ENCODE measurements at regions not wholly inside any gene's neighbourhood (a gene's known extent, or its start where the extent isn't known, plus 50 kb on each side); places are given as distances from the start of the nearest gene placed in this dataset.
"Not testable (repeated sequence)": the region's sequence is repeated elsewhere in the genome, so short reads cannot be mapped to it uniquely, and the experiment has no call there.

- DNase-seq (ENCODE audit: low spot score): no peak
Measured at GRCh38 chr21:22189278-22189677, 1191.1 kb downstream of the NCAM2 start.

- no peak for DNase-seq (ENCODE audit: low spot score)
Measured at GRCh38 chr21:22191581-22191980, 1193.4 kb downstream of the NCAM2 start.

GRCh38 chr21:22192766-22193165 lies 1194.6 kb downstream of the NCAM2 start:
- DNase-seq (ENCODE audit: low spot score): no peak

GRCh38 chr21:22194986-22195385 lies 1196.8 kb downstream of the NCAM2 start:
- not testable (repeated sequence) for DNase-seq (ENCODE audit: low spot score)

GRCh38 chr21:22200378-22201092 lies 1202.3 kb downstream of the NCAM2 start:
- no peak for DNase-seq (ENCODE audit: low spot score)

- DNase-seq (ENCODE audit: low spot score): no peak
Measured at GRCh38 chr21:22201126-22201525, 1202.9 kb downstream of the NCAM2 start.

GRCh38 chr21:22201669-22202068 lies 1203.5 kb downstream of the NCAM2 start:
- DNase-seq (ENCODE audit: low spot score): no peak

- no peak for DNase-seq (ENCODE audit: low spot score)
Measured at GRCh38 chr21:22209304-22209700, 1211.1 kb downstream of the NCAM2 start.

GRCh38 chr21:22211943-22212342 lies 1213.7 kb downstream of the NCAM2 start:
- DNase-seq (ENCODE audit: low spot score): no peak

- no peak for DNase-seq (ENCODE audit: low spot score)
Measured at GRCh38 chr21:22223385-22223784, 1225.2 kb downstream of the NCAM2 start.

GRCh38 chr21:22224261-22224660 lies 1226.1 kb downstream of the NCAM2 start:
- no peak for DNase-seq (ENCODE audit: low spot score)

GRCh38 chr21:22225299-22225698 lies 1227.1 kb downstream of the NCAM2 start:
- DNase-seq (ENCODE audit: low spot score): no peak

GRCh38 chr21:22231013-22231412 lies 1232.8 kb downstream of the NCAM2 start:
- no peak for DNase-seq (ENCODE audit: low spot score)

- DNase-seq (ENCODE audit: low spot score): no peak
Measured at GRCh38 chr21:22235866-22236590, 1237.8 kb downstream of the NCAM2 start.

GRCh38 chr21:22244516-22244915 lies 1246.3 kb downstream of the NCAM2 start:
- no peak for DNase-seq (ENCODE audit: low spot score)

- no peak for DNase-seq (ENCODE audit: low spot score)
Measured at GRCh38 chr21:22250355-22250754, 1252.1 kb downstream of the NCAM2 start.

GRCh38 chr21:22253761-22254160 lies 1255.6 kb downstream of the NCAM2 start:
- no peak for DNase-seq (ENCODE audit: low spot score)

- DNase-seq (ENCODE audit: low spot score): no peak
Measured at GRCh38 chr21:22258821-22259220, 1260.6 kb downstream of the NCAM2 start.

GRCh38 chr21:22260274-22260673 lies 1262.1 kb downstream of the NCAM2 start:
- no peak for DNase-seq (ENCODE audit: low spot score)

GRCh38 chr21:22263890-22264289 lies 1265.7 kb downstream of the NCAM2 start:
- DNase-seq (ENCODE audit: low spot score): no peak

GRCh38 chr21:22277341-22277740 lies 1279.1 kb downstream of the NCAM2 start:
- no peak for DNase-seq (ENCODE audit: low spot score)

GRCh38 chr21:22278366-22278765 lies 1280.2 kb downstream of the NCAM2 start:
- no peak for DNase-seq (ENCODE audit: low spot score)

GRCh38 chr21:22280851-22281250 lies 1282.6 kb downstream of the NCAM2 start:
- DNase-seq (ENCODE audit: low spot score): no peak

All from Ammon's horn (tissue), 1 donor.